CD4-positive, alpha-beta memory T cell (primary cell): ENCODE measurements at regions not wholly inside any gene's neighbourhood (a gene's known extent, or its start where the extent isn't known, plus 50 kb on each side); places are given as distances from the start of the nearest gene placed in this dataset.

Experiments
- CTCF ChIA-PET: fragments of 350-600 bp; sonication (Branson Sonifier 250); formaldehyde crosslinking; loops from one replicate; lab custom pipeline; 2021; ENCODE audit warnings: inconsistent platforms; ENCODE audit not compliant: partially characterized antibody; lab: Charles Lee
- POLR2A ChIA-PET: fragments of 350-600 bp; sonication (Branson Sonifier 250); formaldehyde crosslinking; loops from one replicate; lab custom pipeline; 2021; ENCODE audit not compliant: partially characterized antibody; lab: Charles Lee
- DNase-seq, 5 donors: peaks; one replicate each; pipeline versions ENCODE4 v3.0.0 to v3.0.0-alpha.2; 2020 to 2022; ENCODE audit warnings: mixed read lengths in 1 of 5
- H3K27ac ChIP-seq: one replicate; pipeline ENCODE4 v1.7.0; 2013; ENCODE audit warnings: low read depth, low read length
- H3K27me3 ChIP-seq: 2 replicates; pipeline ENCODE4 v1.7.0; 2013; ENCODE audit warnings: mild to moderate bottlenecking, low read length, moderate library complexity; ENCODE audit not compliant: insufficient read depth
- H3K36me3 ChIP-seq: 2 replicates; pipeline ENCODE4 v1.7.0; 2013; ENCODE audit warnings: mild to moderate bottlenecking, low read length, moderate library complexity; ENCODE audit not compliant: insufficient read depth
- H3K4me1 ChIP-seq: 2 replicates; pipeline ENCODE4 v1.7.0; 2013; ENCODE audit warnings: mild to moderate bottlenecking, low read length, moderate library complexity; ENCODE audit not compliant: insufficient read depth
- H3K4me3 ChIP-seq, 2 donors: one replicate each; pipeline ENCODE4 v1.7.0; 2013; ENCODE audit warnings: low read length in 2 of 2, mild to moderate bottlenecking in 1 of 2
- H3K9me3 ChIP-seq, 2 donors: one replicate each; pipeline ENCODE4 v1.7.0; 2013; ENCODE audit warnings: low read length in 2 of 2, control low read depth in 1 of 2; ENCODE audit not compliant: control insufficient read depth in 1 of 2
- H3K27ac Mint-ChIP-seq, 7 donors: one replicate each; pipeline ENCODE4 v1.8.0; 2020 to 2021; ENCODE audit warnings: mixed read lengths in 7 of 7, mild to moderate bottlenecking in 6 of 7, inconsistent platforms in 3 of 7, moderate library complexity in 3 of 7
- H3K27me3 Mint-ChIP-seq, 2 donors: one replicate each; pipeline ENCODE4 v1.8.0; 2020 to 2021; ENCODE audit warnings: mixed read lengths in 2 of 2
- H3K36me3 Mint-ChIP-seq, 2 donors: one replicate each; pipeline ENCODE4 v1.8.0; 2020 to 2021; ENCODE audit warnings: mixed read lengths in 2 of 2, inconsistent platforms in 1 of 2, mild to moderate bottlenecking in 1 of 2
- H3K4me1 Mint-ChIP-seq, 4 donors: one replicate each; pipeline ENCODE4 v1.8.0; 2020 to 2021; ENCODE audit warnings: mixed read lengths in 4 of 4, mild to moderate bottlenecking in 1 of 4
- H3K4me3 Mint-ChIP-seq, 8 donors: one replicate each; pipeline ENCODE4 v1.8.0; 2020 to 2021; ENCODE audit warnings: mixed read lengths in 8 of 8, mild to moderate bottlenecking in 7 of 8, moderate library complexity in 6 of 8, inconsistent platforms in 3 of 8
- H3K9me3 Mint-ChIP-seq, 8 donors: one replicate each; pipeline ENCODE4 v1.8.0; 2020 to 2021; ENCODE audit warnings: mixed read lengths in 8 of 8, mild to moderate bottlenecking in 5 of 8, inconsistent platforms in 3 of 8, moderate library complexity in 1 of 8
- intact Hi-C: fragments of 100-400 bp; cut with micrococcal nuclease; formaldehyde crosslinking; loops from one replicate; pipeline ENCODE4 v1.15.1; 2023

GRCh38 chr6:4348462-4349112 lies 213.2 kb upstream of the ECI2 start:
- no peak overlapping the region for H3K27ac ChIP-seq
- Mint-ChIP-seq H3K4me3 (no peak overlapping the region), H3K36me3 (no peaks in the 10 kb centered on the region), H3K9me3 (no peaks in the 10 kb centered on the region), H3K4me1 (no peaks in the 10 kb centered on the region), H3K27ac (no peak overlapping the region), H3K27me3 (peaks cover 0 to 3% of the 10 kb centered on the region in 2 donors)
- ChIA-PET CTCF (no interaction called here), POLR2A (no interaction called here)
- no peak for DNase-seq
- no peaks in the 10 kb centered on the region for H3K27me3 ChIP-seq
- no peak overlapping the region for H3K4me3 ChIP-seq
- H3K9me3 ChIP-seq = no peaks in the 10 kb centered on the region
- H3K36me3 ChIP-seq = no peaks in the 10 kb centered on the region
- H3K4me1 ChIP-seq = no peaks in the 10 kb centered on the region
- intact Hi-C loops = no loop called here

GRCh38 chr6:4347877-4348276 lies 212.5 kb upstream of the ECI2 start:
- no peaks in the 10 kb centered on the region for H3K36me3 Mint-ChIP-seq
- no peaks in the 10 kb centered on the region for H3K9me3 ChIP-seq
- H3K27ac Mint-ChIP-seq = no peak overlapping the region
- no peak overlapping the region for H3K4me3 Mint-ChIP-seq
- no peak overlapping the region for H3K4me3 ChIP-seq
- H3K27me3 ChIP-seq = no peaks in the 10 kb centered on the region
- DNase-seq = no peak
- CTCF ChIA-PET = no interaction called here
- peaks cover 0 to 3% of the 10 kb centered on the region in 2 donors for H3K27me3 Mint-ChIP-seq
- no peak overlapping the region for H3K27ac ChIP-seq
- no peaks in the 10 kb centered on the region for H3K4me1 ChIP-seq
- POLR2A ChIA-PET = no interaction called here
- no peaks in the 10 kb centered on the region for H3K9me3 Mint-ChIP-seq
- H3K36me3 ChIP-seq = no peaks in the 10 kb centered on the region
- intact Hi-C loops = no loop called here
- H3K4me1 Mint-ChIP-seq = no peaks in the 10 kb centered on the region

GRCh38 chr6:4346659-4347333 lies 211.4 kb upstream of the ECI2 start:
- Histone ChIP-seq H3K36me3 (no peaks in the 10 kb centered on the region), H3K27me3 (no peaks in the 10 kb centered on the region), H3K4me3 (no peak overlapping the region), H3K9me3 (no peaks in the 10 kb centered on the region), H3K4me1 (no peaks in the 10 kb centered on the region), H3K27ac (no peak overlapping the region)
- Mint-ChIP-seq H3K27me3 (peaks cover 0 to 3% of the 10 kb centered on the region in 2 donors), H3K36me3 (no peaks in the 10 kb centered on the region), H3K4me1 (no peaks in the 10 kb centered on the region), H3K4me3 (no peak overlapping the region), H3K27ac (no peak overlapping the region), H3K9me3 (no peaks in the 10 kb centered on the region)
- DNase-seq = no peak
- CTCF ChIA-PET = no interaction called here
- intact Hi-C loops = no loop called here
- POLR2A ChIA-PET = no interaction called here

GRCh38 chr6:4345543-4345942 lies 210.2 kb upstream of the ECI2 start:
- Mint-ChIP-seq H3K4me1 (no peaks in the 10 kb centered on the region), H3K36me3 (no peaks in the 10 kb centered on the region), H3K27me3 (peaks cover 3% of the 10 kb centered on the region in 2 donors), H3K27ac (no peak overlapping the region), H3K4me3 (no peak overlapping the region), H3K9me3 (no peaks in the 10 kb centered on the region)
- Histone ChIP-seq H3K36me3 (no peaks in the 10 kb centered on the region), H3K27me3 (no peaks in the 10 kb centered on the region), H3K27ac (no peak overlapping the region), H3K4me3 (no peak overlapping the region), H3K4me1 (no peaks in the 10 kb centered on the region), H3K9me3 (no peaks in the 10 kb centered on the region)
- intact Hi-C loops = no loop called here
- DNase-seq = no peak
- ChIA-PET POLR2A (no interaction called here), CTCF (no interaction called here)

GRCh38 chr6:4344317-4344899 lies 209.0 kb upstream of the ECI2 start:
- ChIA-PET POLR2A (no interaction called here), CTCF (no interaction called here)
- intact Hi-C loops = no loop called here
- DNase-seq = no peak
- Histone ChIP-seq H3K4me1 (no peaks in the 10 kb centered on the region), H3K4me3 (no peak overlapping the region), H3K9me3 (no peaks in the 10 kb centered on the region), H3K27me3 (no peaks in the 10 kb centered on the region), H3K36me3 (no peaks in the 10 kb centered on the region), H3K27ac (no peak overlapping the region)
- Mint-ChIP-seq H3K27ac (no peak overlapping the region), H3K4me3 (no peak overlapping the region), H3K4me1 (no peaks in the 10 kb centered on the region), H3K27me3 (peaks cover 3% of the 10 kb centered on the region in 2 donors), H3K36me3 (no peaks in the 10 kb centered on the region), H3K9me3 (no peaks in the 10 kb centered on the region)

- DNase-seq = no peak
- Histone ChIP-seq H3K27me3 (no peaks in the 10 kb centered on the region), H3K4me3 (no peak overlapping the region), H3K27ac (no peak overlapping the region), H3K4me1 (no peaks in the 10 kb centered on the region), H3K36me3 (no peaks in the 10 kb centered on the region), H3K9me3 (no peaks in the 10 kb centered on the region)
- H3K36me3 Mint-ChIP-seq = no peaks in the 10 kb centered on the region
- no peak overlapping the region for H3K4me3 Mint-ChIP-seq
- H3K27ac Mint-ChIP-seq = no peak overlapping the region
- H3K27me3 Mint-ChIP-seq = peaks cover 3% of the 10 kb centered on the region in 2 donors
- ChIA-PET POLR2A (no interaction called here), CTCF (no interaction called here)
- no peaks in the 10 kb centered on the region for H3K4me1 Mint-ChIP-seq
- H3K9me3 Mint-ChIP-seq = no peaks in the 10 kb centered on the region
- intact Hi-C loops = no loop called here
Measured at GRCh38 chr6:4342407-4343137, 207.2 kb upstream of the ECI2 start.

GRCh38 chr6:4341078-4341797 lies 205.9 kb upstream of the ECI2 start:
- Mint-ChIP-seq H3K36me3 (no peaks in the 10 kb centered on the region), H3K27ac (peak overlapping the region in 1 of 7 donors; percentile 39), H3K4me1 (no peaks in the 10 kb centered on the region), H3K4me3 (no peak overlapping the region), H3K9me3 (no peaks in the 10 kb centered on the region), H3K27me3 (peaks cover 0 to 5% of the 10 kb centered on the region in 2 donors)
- H3K9me3 ChIP-seq = no peaks in the 10 kb centered on the region
- no peak for DNase-seq
- no peaks in the 10 kb centered on the region for H3K27me3 ChIP-seq
- H3K27ac ChIP-seq = no peak overlapping the region
- intact Hi-C loops = no loop called here
- no peaks in the 10 kb centered on the region for H3K4me1 ChIP-seq
- ChIA-PET POLR2A (no interaction called here), CTCF (no interaction called here)
- no peak overlapping the region for H3K4me3 ChIP-seq
- H3K36me3 ChIP-seq = no peaks in the 10 kb centered on the region
